ENCODE measurements at regions not wholly inside any gene's neighbourhood (a gene's known extent, or its start where the extent isn't known, plus 50 kb on each side); places are given as distances from the start of the nearest gene placed in this dataset.

- TF ChIP-seq, protein P1, sequence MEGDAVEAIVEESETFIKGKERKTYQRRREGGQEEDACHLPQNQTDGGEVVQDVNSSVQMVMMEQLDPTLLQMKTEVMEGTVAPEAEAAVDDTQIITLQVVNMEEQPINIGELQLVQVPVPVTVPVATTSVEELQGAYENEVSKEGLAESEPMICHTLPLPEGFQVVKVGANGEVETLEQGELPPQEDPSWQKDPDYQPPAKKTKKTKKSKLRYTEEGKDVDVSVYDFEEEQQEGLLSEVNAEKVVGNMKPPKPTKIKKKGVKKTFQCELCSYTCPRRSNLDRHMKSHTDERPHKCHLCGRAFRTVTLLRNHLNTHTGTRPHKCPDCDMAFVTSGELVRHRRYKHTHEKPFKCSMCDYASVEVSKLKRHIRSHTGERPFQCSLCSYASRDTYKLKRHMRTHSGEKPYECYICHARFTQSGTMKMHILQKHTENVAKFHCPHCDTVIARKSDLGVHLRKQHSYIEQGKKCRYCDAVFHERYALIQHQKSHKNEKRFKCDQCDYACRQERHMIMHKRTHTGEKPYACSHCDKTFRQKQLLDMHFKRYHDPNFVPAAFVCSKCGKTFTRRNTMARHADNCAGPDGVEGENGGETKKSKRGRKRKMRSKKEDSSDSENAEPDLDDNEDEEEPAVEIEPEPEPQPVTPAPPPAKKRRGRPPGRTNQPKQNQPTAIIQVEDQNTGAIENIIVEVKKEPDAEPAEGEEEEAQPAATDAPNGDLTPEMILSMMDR (IDR thresholded peaks at IDR 0.05): no peak
- TF ChIP-seq SIN3A (IDR thresholded peaks at IDR 0.05; ENCODE audit: borderline replicate concordance, insufficient read depth, low read depth, low read length) (no peak), TCF7L2 (IDR thresholded peaks at IDR 0.05; ENCODE audit: low read depth, low read length) (no peak)
Measured at GRCh38 chr20:40809361-40809760, 120.3 kb upstream of the MAFB start.

All from Panc1 (cell line).